NCI-H82 treated with DMSO at 0.1 percent for 48 hours (cell line): ENCODE measurements at regions not wholly inside any gene's neighbourhood (a gene's known extent, or its start where the extent isn't known, plus 50 kb on each side); places are given as distances from the start of the nearest gene placed in this dataset.
"Not testable (repeated sequence)": the region's sequence is repeated elsewhere in the genome, so short reads cannot be mapped to it uniquely, and the experiment has no call there.

Source experiments
- DNase-seq: peaks from one replicate; lab custom pipeline; 2025; ENCODE audit not compliant: unreplicated experiment; lab: John Stamatoyannopoulos, UW

DNA sequence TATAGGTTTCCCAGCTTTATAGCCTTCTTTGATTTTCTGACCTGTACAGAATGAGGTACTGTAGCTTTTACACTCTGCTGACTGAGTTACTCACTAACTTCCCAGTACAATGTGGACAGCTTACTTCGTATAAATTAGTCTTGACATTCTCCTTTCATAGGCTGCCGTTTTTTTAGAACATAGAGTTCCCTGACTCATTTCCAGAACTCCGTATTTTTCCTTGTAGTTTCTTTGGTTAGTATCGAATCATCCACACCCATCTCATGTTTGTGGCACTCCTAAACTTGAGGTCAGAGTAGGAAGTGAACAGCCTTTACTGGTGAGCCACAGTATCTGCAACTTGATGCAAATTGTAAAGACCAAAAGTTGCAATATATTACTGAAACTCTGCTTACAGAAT lies 303.9 kb downstream of the SLITRK5 start:
- no peak for DNase-seq

DNA sequence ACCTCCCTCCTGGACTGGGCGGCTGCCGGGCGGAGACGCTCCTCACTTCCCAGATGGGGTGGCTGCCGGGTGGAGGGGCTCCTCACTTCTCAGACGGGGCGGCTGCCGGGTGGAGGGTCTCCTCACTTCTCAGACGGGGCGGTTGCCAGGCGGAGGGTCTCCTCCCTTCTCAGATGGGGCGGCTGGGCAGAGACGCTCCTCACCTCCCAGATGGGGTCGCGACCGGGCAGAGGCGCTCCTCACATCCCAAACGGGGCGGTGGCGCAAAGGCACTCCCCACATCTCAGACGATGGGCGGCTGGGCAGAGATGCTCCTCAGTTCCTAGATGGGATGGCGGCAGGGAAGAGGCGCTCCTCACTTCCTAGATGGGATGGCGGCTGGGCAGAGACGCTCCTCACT lies 305.5 kb downstream of the SLITRK5 start:
- not testable (repeated sequence) for DNase-seq

DNA sequence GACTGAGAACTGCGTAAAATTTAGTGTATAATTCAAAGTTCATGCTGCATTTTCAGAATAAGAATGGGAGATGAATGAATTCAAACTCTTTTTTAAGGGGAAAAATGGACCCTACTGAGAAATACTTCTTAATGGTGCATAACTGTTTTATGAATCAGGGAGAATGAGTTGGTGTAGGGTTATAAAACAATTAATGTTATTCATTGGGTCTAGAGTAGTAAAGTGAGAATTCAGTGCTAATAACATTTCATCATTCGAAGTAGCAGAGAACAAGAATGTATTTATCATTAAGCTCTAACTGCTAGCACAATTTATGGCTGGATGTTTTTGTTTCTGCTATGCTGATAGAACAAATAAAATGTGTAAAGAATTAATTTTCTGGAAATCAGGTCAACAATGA lies 310.2 kb downstream of the SLITRK5 start:
- DNase-seq: no peak

DNA sequence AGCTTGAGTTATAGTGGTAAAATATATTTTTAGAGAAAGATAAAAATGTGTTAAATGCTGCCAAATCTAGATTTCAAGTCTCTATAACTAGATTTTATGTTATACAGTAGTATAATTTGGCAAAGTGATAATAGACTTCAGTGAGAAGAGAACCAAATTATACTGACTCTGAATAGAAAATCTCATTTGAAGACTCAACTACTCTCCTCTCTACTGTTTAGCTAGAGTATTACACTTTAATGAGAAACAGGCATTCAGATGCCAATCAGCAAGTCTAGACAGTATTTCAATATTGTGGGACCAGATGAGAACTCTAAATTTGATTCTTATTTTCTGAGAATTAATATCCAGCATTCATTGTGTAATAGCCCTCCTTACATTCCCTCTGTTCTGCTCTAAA lies 311.2 kb downstream of the SLITRK5 start:
- no peak for DNase-seq

DNA sequence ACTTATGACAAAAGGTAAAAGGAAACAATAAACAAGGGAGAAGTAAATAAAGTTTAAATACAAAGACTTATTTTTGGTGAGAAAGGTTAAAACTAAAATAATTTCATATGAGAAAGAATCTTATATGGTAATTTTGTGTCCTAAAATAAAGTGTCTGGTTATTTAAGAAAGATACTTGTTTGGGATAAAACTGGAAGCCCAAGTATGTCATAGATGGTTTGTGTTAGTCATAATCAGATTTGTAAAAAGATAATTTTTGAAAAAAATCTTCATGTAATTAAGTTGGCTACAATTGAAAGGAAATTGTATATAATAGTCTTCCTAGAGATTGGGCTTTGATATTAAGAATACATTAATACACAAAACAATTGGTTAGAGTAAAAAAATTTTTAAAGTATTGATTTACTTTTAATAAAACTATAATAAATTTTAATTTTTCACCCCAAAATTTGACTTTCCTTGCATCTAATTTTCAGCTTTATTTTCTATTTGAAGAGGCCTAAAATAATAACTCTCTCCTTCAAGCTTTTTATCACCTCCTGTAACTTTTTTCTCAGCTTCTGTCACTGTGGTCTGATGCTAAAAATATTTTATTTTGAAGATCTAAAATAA lies 315.6 kb downstream of the SLITRK5 start:
- DNase-seq: no peak

DNA sequence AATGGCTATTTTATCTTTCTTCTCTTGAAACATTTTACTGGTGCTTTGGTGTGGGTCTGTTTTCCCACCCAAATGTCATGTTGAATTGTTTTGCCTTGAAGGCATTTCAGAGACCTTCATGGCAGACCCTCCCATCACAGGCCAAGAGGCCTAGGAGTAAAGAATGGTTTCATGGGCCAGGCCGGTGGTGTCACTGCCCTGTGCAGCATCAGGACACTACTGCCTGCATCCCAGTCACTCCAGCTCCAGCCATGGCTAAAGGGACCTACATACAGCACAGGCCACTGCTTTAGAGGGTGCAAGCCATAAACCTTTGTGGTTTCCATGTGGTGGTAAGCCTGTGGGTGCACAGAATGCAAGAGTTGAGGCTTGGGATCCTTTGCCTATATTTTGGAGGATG lies 326.9 kb downstream of the SLITRK5 start:
- no peak for DNase-seq

DNA sequence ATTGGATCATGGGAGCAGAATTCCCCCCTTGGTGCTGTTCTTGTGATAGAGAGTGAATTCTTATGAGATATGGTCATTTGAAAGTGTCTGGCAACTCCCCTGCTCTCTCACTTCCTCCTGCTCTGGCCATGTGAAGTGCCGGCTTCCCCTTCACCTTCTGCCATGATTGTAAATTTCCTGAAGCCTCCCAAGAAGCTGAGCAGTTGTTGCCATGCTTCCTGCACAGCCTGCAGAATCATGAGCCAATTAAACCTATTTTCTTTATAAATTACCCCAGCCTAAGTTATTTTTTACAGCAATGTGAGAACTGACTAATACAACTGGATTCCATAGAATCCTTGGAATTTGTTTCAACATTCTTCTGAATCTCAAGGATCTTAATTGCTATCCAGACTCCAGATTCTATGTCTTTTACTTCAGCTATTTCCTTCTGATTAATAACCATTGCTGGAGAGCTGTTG lies 328.1 kb downstream of the SLITRK5 start:
- no peak for DNase-seq

DNA sequence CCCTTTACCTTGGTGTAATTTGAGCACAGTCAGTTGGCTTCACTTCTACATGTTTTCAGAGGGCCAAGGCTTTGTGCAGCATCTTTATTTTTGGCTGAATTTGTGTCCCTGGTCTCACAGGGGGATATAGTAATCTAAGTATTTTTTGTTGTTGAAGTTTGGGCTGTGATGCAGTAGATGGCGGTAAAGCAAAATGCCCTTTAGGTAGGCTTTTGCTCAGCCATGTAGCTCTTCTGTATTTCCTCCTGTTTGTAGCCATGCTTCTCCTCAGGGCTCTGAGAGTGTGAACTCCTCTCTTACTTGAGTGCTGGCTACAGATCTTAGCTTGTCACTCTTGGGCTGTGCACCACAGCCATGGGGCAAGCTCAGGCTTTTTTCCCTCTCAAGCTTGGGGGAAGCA lies 328.6 kb downstream of the SLITRK5 start:
- DNase-seq: no peak

DNA sequence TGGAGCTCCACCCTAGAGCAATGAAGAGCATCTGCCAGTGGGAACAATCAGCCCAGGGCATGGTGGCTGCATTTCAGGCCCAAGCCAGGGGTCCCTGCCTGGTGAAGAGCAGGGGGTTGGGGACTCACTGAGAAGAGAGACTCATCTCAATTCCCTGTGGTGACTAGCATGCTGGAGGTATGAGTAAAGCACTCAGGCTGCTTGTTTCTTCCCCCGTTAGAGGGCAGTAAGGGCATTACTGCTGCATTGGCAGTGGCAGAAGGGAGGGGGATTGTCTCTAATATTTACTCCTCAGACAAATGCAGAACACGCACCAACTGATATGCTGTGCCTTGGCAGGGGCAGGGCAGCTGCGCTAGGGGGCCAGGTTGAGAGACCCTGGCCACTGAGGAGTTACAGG lies 329.1 kb downstream of the SLITRK5 start:
- DNase-seq: no peak

DNA sequence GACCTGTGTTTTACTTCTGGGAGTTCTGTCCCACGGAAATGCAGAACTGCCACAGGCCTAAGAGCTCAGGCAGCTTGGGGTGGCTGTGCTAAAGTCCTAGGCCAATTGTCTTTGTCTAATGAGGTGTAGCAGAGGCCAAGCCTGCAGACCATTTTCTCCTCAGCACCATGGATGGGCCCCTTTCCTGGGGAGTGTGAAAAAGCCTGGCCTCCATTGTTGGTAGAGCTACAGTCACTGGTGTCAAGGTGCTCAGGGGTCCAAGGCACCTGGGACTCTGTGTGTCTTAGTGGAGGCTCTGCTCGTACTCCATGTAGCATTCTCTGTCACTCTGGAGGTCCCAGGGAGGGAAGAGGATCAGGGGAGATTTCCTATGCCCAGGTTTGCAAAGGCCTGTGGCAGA lies 329.6 kb downstream of the SLITRK5 start:
- DNase-seq: no peak

DNA sequence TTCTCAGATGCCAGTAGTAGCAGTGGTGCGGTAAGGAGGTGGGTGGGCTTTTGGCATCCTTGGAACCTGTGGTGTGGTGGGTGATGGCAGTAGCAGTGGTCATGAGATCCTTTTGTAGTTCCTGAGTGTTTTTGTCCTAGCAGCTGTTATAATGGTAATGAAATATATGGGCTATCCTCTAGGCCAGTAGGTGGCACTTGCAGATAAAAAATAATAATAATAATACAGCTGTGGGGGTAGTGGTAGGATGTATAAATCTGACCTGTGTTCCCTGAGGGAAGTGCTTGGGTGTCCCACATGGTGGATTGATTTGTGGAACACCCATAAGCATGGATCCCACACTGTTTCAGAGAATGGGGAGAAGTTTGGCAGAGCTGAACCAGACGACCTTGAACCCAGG lies 334.0 kb downstream of the SLITRK5 start:
- no peak for DNase-seq

DNA sequence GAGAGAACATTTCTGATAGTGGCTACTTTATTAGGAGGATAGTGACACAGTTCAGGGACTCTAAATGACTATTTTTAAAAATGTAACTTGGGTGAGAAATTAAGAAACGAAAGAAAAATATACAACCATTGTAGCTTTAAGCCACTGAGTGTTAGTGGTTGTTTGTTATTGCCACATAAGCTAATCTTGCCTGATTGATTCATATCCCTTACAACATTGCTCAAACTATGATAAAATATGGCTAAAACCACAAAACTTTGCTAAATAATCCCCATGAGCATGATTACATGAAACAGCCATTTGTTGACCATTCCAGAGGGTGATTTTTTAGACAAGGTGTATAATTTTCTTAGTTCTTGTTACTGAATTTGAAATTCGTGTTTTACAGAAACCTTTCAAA lies 343.4 kb downstream of the SLITRK5 start:
- DNase-seq: no peak

DNA sequence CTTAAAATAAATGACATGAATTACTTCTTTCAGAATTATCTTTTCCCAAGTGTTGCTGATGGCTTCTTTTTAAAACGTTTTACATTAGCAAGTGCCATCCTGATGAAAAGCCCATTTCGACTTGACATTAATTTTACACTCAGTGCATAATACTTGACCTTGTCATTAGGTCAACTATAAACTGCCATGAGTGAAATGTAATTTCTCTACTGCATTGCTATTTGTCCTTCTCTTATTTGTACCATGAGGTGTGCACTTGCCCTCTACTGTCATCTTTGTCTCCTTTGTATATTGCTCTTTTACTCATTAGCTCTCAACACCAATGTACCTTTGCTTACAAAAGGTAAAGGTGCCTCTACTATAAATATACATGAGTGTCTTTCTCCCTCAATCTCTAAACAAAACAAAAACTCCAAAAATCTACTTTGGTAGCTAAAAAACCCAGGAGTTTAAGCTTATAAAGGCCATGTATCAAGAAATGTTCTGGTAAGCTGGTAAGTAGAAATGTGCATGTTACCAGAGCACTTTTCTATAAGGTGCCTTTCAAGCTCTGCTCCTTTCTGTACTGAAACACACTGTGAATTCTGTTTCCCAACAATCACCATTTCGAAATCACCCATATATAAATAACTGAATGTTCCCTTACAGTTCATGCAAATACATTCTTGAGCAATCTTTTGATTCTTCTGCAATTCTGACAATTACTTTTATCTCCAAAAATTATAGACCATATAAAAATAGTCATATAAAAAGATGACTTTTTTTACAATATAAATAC lies 351.4 kb downstream of the SLITRK5 start:
- DNase-seq: no peak

DNA sequence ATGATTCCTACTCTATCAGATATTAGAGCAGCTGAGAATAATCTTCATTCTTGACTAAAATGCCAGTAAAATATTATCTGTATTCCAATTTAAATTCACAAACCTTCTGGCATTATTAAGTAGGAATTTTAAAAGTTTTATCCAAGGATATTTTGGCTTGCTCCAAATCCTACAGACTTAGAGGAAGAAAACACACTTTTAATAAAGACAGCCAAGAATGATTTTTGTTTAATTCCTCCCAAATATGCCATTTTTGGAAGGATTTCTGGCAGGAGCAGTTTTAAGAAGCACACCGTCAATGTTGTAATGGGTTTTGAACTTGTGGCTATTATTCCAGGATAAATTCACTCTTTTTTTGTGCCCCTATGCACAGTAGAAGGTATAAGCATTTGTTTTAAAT lies 355.1 kb downstream of the SLITRK5 start:
- DNase-seq: no peak

DNA sequence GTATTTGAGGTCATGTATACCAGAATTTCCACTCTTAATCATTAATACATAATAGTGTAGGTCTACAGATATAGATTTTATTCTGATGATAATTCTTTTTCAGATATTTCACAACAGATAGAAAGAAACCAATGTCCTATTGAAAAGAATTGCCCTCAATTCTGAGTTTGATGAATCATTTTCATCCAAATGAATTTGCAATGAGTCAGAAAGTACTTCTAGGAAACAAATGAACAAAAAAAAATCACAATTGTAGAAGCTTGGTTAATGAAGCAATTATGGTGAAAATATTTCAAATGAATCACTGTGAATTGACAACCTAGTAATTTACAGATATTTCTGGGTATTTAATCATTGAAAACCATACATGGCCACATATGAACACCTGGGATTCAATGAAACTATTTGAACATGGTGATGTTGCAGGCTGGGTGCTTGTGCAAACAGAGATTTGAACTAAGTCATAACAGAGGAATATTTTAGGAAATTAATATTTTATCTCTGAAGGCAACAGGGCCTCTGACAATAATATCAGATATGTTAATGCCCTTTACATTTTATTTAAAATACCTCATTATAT lies 360.9 kb downstream of the SLITRK5 start:
- no peak for DNase-seq

DNA sequence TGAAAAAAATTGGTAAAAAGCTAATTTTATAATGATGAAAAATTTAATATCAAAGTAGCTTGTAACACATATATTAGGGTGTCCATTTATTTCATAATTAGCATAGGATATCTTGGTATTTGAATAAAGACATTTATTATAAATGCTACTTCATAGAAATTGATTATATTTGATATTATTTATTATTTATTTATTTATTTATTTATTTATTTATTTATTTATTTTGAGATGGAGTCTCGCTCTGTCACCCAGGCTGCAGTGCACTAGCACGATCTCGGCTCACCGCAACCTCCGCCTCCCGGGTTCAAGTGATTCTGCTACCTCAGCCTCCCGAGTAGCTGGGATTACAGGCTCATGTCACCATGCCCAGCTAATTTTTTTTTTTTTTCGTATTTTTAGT lies 365.0 kb downstream of the SLITRK5 start:
- DNase-seq: not testable (repeated sequence)

DNA sequence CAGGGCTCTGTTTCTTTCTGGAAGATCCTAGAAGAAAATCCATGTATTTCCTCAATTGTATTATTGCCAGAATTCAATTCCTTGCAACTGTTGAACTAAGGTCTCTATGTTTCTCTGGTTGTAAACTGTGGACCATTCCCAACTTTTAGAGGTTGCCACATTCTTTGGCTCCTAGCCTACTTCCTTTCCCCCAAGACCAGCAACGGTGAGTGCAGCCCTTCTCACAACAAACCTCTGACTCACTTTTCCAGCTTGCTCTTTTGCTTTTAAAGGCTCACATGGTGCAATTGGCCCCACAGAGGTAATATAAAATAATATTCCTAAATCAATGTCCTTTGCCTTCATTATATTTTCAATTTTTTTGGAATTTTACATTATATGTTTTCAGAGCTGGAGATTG lies 371.3 kb downstream of the SLITRK5 start:
- DNase-seq: no peak

DNA sequence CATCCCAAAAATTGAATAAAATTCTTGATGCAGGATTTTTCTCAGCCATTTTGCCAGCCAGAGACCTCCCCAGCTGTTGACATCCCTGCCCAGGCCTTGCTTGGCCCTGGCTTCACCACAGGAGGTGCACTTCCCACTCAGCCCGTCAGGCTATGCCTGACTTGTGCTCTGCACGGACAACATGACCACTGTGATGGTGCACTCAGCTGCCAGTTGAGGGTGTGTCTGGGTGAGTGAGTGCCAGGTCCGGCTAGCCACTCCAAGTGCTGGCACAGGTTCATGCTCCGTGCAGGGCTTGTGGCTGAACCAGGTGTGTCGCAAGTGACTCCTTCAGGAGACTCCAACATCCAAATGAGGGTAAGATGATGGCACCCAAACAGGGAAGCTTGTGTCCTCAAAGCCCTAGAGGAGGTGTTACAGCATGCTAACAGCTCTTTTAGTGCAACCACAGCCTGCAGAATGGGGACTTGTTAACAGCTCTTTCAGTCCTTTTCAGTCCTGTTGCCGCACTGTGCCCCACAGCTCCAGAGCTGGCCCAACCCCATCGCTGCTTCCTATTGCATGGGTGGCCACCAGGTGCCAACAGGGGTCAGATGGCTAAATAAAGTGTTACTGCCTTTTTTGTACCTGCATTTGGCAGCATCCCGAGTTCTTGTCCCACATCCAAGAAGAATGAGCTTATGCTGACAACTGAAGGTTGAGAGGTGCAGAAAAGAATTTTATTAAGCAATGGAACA lies 380.7 kb downstream of the SLITRK5 start:
- no peak for DNase-seq

DNA sequence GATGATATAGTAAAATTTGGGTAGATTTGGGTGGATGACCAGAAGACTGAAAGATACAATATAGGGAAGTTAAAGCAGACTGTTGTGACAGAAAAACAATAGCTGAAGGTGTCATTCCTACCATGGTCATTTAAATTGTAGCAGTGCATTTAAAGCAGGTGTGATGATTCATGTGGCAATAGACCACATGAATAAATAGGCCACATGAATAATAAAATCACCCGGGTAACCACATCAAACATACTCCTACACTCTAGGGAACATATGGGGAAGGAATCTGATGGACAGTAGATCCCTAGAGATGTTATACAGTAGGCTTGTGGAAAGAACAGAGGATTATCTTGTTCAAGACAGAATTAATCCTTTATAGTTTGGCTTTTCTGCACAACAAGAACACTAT lies 392.6 kb downstream of the SLITRK5 start:
- peak; percentile 9 for DNase-seq

DNA sequence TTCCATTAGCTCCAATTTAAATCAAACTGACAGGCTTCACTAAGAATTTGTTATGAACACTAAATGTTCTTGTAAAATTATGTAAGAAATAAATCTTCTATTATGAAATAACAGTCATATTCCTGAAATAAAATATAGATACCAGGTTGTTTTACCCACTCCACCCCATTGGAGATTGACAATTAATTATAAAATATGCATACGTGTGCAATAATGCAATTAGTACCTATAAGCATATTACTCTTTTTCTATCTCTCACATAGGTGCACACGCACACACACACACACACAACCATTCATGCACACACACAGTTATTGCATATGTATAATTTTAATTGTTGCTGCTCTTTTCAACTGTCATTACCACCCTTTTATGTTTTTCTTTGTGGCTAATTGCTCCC lies 395.7 kb downstream of the SLITRK5 start:
- DNase-seq: no peak

DNA sequence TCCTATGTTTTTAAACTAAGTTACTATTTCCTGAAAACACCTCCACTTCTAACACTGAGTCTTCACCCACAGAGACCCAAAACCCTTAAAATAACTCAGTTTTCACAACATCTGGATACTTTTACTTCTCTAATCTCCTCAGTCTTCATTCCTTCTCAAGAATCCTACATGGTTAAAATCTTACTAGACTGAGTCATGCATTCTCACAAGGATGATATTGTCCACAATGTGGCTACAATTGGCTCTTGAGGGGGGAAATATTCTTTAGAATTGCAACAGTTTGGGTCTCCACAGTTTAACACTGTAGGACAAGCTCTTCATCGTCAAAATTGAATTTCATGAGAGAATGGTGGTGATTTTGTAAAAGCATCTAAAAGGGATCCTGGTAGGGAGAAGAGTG lies 397.1 kb downstream of the SLITRK5 start:
- DNase-seq: no peak

DNA sequence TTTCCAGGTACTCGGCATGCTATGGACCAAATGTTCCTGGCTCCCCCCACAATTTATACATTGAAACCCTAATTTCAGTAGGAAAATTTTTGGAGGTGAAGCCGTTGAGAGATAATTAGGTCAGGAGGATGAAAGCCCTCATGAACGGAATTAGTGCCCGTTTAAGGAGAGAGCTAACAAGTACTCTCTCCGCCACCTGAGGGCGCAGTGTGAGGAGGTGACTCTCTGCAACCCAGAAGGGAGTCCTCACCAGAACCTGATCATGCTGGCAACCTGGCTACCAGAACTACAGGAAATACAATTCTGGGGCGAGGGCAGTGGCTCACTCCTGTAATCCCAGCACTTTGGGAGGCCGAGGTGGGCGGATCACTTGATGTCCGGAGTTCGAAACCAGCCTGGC lies 397.8 kb downstream of the SLITRK5 start:
- no peak for DNase-seq
